DND-41 (cell line): ENCODE measurements at regions not wholly inside any gene's neighbourhood (a gene's known extent, or its start where the extent isn't known, plus 50 kb on each side); places are given as distances from the start of the nearest gene placed in this dataset.

Source experiments
- CTCF ChIP-seq: IDR thresholded peaks from 2 replicates; pipeline ENCODE4 v1.5.1; 2012; ENCODE audit warnings: borderline replicate concordance, low read length, moderate library complexity, mild to moderate bottlenecking; ENCODE audit not compliant: poor library complexity, severe bottlenecking; ENCODE audit errors: extremely low read depth
- EZH2 ChIP-seq: IDR thresholded peaks from 3 replicates; pipeline ENCODE4 v1.6.1; 2012; ENCODE audit warnings: borderline replicate concordance, low read depth, mild to moderate bottlenecking, moderate library complexity, low read length, inconsistent platforms; ENCODE audit not compliant: severe bottlenecking

GRCh38 chr6:113671421-113671820 lies 185.7 kb upstream of the MARCKS start:
- TF ChIP-seq CTCF (no peak), EZH2 (no peak)
